IPS-18c (cell line): ENCODE measurements at regions not wholly inside any gene's neighbourhood (a gene's known extent, or its start where the extent isn't known, plus 50 kb on each side); places are given as distances from the start of the nearest gene placed in this dataset.
"Not testable (repeated sequence)": the region's sequence is repeated elsewhere in the genome, so short reads cannot be mapped to it uniquely, and the experiment has no call there.

Source experiments
- H3K4me3 ChIP-seq: 2 replicates; pipeline ENCODE4 v1.7.0; 2013; ENCODE audit warnings: low read depth, mild to moderate bottlenecking, low read length, moderate library complexity; ENCODE audit not compliant: insufficient read depth
- H3K9me3 ChIP-seq: one replicate; pipeline ENCODE4 v1.6.1; 2013; ENCODE audit warnings: mild to moderate bottlenecking, low read length, moderate library complexity; ENCODE audit not compliant: control insufficient read depth, insufficient read depth

DNA sequence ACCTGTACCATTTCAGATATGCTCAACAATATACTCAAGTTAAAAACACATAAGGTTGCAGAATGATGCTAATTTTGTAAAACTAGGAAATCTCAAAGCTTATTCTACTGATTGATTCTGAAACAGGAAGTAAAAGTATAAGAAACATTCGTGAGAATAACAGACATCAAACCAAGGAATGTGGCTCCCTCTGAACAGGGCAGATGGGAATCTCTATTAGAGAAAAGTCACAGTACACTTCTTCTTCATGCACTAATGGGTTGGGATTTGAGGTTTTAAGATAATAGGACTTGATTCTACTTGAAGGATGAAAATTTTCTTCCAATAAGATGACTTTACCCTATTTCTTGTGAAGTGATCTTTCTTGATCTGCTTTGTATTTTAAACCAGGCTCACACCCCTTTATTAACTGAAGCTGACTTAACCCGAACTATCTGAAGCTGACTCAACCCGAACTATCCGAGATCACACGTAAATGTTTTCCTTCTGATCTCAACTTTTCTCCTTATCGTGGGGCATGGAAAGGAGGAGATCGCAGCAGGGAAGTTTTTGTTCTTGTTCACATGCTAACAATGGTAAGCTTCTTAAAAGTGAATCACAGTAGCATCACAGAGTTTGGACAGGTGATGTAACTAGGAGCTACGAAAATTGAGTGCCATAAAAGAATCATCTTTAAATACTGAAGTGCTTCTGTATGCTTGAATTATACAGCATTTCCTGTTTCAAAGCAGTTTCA lies 363.1 kb upstream of the ZFP42 start:
- H3K4me3 ChIP-seq = no peak overlapping the region
- H3K9me3 ChIP-seq = no peaks in the 10 kb centered on the region

DNA sequence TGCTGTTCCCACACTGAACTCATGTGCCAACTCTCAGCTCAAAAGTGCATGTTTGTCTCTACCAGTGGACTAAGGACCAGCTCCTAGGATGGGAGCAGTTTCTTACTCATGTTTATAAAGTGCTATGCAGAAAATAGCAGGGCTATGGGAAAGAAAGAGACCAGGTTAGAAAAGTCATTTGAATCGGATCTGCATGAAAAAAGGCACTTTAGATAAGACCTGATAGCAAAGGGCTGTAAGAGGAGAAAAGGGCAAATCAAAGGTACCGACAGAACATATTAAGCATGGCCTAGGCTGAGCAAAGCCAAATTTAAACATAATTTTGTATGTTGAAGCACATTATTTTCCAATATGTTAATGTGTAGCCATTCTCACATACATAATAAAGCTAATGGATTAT lies 362.3 kb upstream of the ZFP42 start:
- Histone ChIP-seq H3K9me3 (no peaks in the 10 kb centered on the region), H3K4me3 (no peak overlapping the region)

DNA sequence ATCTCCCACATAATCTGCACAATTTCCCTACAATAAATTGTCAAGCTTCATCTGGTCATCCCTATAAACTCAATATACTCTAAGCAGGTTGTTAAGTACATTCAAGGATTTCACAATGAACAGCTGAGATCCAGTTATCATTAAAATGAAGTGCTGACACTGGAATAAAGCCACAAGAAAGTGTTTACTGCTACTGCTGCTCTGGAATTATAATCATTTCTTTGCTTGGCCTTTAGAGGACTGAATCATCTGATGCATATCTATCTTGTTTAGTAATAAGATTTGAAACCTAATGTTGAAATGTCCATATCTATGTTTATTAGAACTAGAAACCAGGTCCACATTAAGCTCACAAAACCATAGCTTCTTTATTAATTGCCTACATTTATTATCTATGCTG lies 338.6 kb upstream of the ZFP42 start:
- no peak overlapping the region for H3K4me3 ChIP-seq

DNA sequence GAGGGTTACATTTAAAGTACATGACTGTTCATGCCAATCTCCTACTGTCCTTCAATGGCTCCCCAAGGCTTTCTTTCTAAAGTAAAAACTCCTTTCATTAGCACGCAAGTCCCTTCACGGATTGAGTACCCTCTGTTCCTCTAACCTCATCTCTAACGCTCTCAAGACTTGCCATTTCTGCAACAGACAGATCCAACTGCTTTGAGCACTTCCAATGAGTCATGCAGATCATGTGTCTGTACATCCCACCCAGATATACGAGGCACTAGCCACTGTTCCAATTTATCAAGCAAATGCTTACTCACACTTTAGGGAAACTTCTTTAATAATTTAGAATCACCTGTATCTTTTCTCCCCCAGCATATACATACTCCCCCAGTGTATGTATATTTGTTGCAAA lies 332.5 kb upstream of the ZFP42 start:
- no peaks in the 10 kb centered on the region for H3K9me3 ChIP-seq
- no peak overlapping the region for H3K4me3 ChIP-seq

More for the DNA sequence above, 338.6 kb upstream of the ZFP42 start:
- H3K9me3 ChIP-seq = peaks cover under 1% of the 10 kb centered on the region

DNA sequence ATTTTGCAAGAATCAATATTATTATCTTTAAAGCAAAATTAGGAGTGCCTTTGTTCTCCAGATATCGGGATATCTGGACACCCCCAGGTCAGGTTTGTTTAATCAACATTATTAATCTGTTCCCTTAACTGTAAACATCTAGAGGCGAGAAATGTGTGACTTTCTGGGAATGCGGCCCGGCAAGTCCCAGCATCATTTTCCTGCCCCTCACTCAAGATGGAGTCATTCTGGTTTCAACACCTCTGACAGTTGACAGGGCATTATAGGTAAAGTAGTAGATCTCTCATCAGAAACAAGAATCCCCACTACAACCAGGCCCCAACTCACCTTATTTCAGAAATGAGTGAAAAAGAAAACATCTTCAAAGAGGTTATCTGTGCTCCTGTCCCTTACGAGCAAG lies 331.6 kb upstream of the ZFP42 start:
- H3K4me3 ChIP-seq = no peak overlapping the region
- no peaks in the 10 kb centered on the region for H3K9me3 ChIP-seq

DNA sequence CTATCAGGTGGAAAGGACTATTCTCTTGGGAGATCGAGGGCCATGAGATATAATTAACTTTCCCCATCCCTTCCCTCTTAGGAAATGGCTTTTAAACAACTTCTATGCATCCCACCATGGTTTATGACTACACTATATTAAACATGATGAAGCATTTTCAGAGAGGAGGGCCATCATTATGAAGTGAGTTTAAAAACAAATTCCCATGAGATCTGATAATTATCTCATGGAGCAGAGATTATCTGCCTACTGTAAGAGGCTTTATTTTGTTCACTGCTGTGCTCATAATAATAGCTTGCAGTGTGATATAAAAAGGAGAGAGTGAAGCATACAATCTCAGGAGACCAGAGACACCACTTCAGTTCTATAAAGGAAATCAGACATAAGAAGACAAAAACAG lies 330.5 kb upstream of the ZFP42 start:
- H3K4me3 ChIP-seq = no peak overlapping the region
- no peaks in the 10 kb centered on the region for H3K9me3 ChIP-seq

DNA sequence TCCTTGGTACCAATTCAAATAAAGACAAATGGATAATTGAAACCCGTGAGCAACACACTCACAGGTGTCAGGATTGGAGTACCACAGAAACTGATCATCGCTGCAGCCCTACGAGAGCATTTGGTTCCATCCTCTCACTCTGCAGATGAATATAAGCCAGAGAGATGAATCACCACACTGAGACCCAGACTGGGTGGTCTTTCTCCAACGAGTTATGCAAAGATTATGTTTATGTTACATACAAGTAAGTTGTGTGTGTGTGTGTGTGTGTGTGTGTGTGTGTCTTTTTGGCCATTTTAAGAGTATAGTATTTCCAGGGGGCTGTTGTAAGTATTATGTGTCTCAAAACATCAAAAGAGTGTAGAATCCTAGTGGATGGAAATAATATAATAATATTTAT lies 329.5 kb upstream of the ZFP42 start:
- Histone ChIP-seq H3K4me3 (no peak overlapping the region), H3K9me3 (no peaks in the 10 kb centered on the region)

DNA sequence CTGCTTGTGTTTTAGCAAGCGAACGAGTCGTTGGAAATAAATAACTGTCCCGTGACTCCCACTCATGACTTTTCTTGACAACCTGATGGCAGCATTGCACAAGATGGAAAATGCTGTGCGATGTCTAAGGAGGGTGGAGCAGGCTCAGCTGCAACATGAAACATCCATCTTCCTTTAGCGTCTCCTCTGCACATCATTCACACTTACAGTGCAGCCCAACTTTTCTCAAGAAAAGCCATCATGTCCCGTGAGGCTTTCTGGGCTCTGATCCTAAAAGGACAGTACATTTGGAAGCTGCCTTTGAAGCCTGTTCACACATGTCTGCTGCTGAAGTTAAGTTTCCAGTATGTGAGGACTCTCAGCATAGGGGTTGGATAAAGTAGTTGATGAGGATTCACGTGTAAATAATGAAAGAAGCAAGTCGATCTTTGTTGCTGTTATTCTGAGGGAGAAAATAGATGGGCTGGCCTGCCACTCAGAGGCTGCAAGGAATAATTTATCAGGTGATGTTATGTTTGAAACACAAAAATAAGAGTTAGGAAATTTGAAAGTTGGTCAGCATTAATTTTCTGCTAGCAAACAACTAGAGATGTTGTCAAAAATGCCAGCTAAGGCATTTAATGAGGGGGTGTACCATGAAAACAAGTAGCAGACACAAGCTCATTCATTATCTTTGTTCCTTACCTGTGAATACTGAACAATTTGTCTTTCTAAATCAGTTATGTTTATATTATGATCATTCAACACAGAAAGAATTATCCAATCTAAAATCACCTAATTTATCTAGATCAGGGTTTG lies 328.7 kb upstream of the ZFP42 start:
- Histone ChIP-seq H3K9me3 (no peaks in the 10 kb centered on the region), H3K4me3 (no peak overlapping the region)

DNA sequence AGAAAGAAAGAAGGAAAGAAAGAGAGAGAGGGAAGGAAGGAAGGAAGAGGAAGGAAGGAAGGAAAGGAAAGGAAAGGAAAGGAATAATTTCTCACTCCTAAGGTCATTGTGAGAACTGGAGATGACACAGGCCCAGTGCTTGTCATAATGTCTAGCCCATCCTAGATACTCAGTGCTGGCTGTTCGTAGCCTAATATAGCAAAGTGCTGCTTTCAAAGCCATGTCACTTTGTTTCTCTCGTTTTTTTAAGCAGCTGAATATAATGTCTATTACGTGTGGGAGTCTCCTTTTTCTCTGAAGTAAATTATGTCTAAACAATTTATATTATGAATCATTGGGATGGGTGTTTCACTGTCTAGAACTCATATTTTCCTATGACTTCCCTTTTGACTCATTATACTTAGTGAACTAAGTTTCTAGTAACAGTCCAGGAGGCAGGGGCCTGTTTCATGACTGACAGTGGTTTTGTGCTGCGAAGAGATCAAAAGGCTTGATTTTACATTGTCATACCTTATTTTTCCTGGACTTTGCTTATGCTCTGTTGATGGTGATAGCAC lies 327.0 kb upstream of the ZFP42 start:
- no peaks in the 10 kb centered on the region for H3K9me3 ChIP-seq
- no peak overlapping the region for H3K4me3 ChIP-seq

DNA sequence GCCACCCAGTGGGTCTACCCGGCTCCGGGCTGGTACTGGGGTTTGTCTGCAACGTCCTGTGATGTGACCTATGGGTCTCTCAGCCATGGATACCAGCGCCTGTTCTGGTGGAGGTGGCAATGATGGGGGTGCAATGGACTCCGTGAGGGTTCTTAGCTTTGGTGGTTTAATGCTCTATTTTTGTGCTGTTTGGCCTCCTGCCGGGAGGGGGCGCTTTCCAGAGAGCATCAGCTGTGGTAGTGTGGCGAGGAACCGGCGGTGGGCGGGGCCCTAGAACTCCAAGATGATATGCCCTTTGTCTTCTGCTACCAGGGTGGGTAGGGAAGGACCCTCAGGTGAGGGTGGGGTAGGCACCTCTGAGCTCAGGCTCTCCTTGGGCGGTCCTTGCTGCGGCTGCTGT lies 324.1 kb upstream of the ZFP42 start:
- H3K4me3 ChIP-seq, H3K9me3 ChIP-seq: not testable (repeated sequence)

DNA sequence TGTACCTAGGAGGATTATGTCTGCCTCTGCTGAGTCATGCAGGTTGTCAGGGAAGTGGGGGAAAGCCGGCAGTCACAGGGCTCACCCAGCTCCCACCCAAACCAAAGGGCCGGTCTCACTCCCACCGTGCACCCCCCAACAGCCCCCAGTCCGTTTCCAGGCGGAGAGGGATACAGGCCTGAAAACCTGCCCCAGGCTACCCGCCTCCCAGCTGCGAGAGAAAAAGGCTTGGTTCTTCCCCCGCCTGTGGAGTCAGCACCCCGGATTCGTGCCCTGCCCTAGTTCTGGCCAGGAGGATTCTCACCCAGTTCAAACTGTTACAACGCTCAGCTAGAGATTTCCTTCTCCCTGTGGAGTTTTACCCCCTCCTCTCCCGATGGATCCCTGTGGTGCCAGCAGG lies 323.6 kb upstream of the ZFP42 start:
- H3K4me3 ChIP-seq, H3K9me3 ChIP-seq: not testable (repeated sequence)

DNA sequence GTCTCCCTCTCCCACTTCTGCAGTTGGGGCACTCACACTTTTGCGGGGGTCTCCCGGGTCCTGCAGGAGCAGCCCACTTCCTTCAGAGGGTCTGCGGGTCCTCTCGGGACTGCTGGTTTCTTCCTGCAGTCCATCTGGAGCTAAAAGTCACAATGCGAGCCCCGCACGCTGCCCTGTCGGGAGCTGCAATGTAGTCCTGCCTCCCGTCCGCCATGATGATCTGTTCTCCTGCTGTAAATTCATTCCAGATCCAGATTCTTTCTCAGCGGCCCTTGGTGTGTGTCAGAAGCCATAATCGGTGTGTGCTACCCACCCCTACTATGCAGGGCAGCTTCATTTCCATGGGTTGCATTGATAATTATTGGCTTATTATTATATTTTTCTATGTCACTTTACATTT lies 323.0 kb upstream of the ZFP42 start:
- H3K4me3 ChIP-seq, H3K9me3 ChIP-seq: not testable (repeated sequence)

DNA sequence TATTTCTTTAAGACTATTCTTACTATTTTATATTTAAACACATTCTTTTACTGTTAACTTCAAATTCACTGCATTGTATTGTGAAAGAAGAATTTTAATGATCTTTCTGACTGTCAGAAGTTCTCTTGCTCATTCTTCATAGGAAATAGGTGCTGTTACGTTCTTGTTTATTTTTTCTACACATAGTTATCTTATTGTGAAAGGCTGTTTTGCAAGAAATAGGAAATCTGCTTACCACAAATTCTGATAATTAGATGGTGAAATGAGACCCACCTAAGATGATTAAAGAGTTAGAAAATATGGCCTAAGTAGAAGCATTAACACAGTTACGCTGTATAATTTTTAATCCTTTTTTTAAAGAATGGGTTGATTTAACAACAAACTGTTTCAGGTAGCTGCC lies 316.1 kb upstream of the ZFP42 start:
- Histone ChIP-seq H3K9me3 (no peaks in the 10 kb centered on the region), H3K4me3 (no peak overlapping the region)

DNA sequence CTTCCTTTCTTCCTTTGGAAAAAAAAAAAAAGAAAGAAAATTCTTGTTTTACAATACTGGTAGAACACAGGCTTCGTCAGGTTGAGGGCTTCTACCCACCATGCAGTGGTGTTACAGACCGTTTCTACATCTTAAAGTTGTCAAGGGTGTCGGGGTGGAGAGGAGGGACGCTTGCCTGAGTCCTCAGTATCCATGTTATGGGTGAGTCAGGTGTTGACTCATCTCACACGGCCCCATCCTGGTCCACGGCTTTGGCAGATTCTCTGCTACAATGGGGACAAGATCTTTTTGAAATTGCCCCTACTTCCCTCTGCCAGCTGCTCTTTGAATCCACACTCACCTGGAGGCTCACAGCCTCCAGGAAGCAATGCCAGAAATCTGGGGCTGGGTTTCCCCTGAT lies 310.3 kb upstream of the ZFP42 start:
- H3K9me3 ChIP-seq = no peaks in the 10 kb centered on the region
- H3K4me3 ChIP-seq = no peak overlapping the region

DNA sequence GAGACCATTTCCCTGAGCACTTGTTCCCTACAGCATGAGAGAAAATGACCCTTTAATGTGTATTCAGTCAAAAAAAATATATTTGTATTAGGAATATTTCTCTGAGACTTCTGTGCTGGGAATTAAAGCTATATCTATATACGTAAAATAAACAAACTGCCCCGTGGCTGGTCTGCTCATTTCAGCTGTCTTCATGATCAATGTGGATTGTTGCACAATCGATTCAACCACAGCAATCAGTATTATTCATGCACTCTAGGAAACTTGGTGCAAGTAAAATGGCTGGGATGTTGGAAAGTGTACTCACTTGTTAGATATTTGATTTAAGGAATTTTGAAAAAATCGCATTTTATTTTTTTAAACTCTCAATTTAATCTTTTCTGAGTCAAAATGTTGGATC lies 307.9 kb upstream of the ZFP42 start:
- Histone ChIP-seq H3K9me3 (no peaks in the 10 kb centered on the region), H3K4me3 (no peak overlapping the region)

DNA sequence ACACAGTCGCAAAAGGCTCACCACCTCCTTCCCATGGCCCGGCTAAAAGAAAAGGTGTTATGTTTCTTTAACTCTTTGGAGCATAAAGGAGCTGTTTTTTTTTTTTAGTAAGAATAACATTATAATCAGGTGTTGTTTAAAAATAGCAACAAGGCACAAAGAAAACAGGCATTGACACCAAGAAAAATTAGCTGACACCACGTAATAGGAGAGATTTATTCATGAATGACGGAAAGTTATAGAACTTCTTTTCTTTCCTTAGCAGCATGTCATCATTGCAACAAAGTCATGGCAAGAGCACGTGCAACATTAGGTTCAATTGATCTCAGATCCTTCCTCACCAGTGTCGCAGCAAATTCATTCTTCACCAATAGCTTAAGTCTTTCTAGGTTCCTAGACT lies 302.9 kb upstream of the ZFP42 start:
- H3K9me3 ChIP-seq = peaks cover 5% of the 10 kb centered on the region
- no peak overlapping the region for H3K4me3 ChIP-seq

DNA sequence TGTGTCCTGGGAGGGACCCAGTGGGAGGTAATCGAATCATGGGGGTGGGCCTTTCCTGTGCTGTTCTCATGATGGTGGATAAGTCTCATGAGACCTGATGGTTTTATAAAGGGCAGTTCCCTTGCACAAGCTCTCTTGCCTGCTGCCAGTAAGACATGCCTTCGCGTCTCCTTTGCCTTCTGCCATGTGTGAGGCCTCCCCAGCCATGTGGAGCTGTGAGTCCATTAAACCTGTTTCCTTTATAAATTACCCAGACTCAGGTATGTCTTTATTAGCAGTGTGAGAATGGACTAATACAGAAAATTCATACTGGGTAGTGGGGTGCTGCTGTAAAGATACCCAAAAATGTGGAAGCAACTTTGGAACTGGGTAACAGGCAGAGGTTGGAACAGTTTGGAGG lies 300.0 kb upstream of the ZFP42 start:
- not testable (repeated sequence) for H3K9me3 ChIP-seq, H3K4me3 ChIP-seq

DNA sequence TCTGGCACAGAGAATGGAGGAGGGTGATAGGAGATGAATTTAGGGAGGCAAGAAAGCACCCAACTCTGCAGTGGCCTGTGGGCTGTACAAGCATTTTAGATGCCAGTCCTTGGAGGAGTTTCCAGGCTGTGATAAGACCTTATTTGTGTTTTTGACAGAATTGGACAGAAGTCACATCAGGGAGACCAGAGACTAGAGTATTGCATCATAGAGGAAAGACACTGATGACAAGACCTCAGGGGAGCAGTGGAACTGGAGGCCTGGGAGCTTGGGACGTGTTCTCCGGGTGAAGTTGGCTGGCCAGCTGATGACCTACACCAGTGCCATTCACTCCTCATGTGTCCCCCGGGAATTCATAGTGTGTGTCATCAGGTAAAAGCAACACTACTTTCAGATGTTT lies 284.0 kb upstream of the ZFP42 start:
- H3K9me3 ChIP-seq = no peaks in the 10 kb centered on the region
- H3K4me3 ChIP-seq = no peak overlapping the region
